DMS79 treated with DMSO at 0.1 percent for 48 hours (cell line): ENCODE measurements at regions not wholly inside any gene's neighbourhood (a gene's known extent, or its start where the extent isn't known, plus 50 kb on each side); places are given as distances from the start of the nearest gene placed in this dataset.
"Not testable (repeated sequence)": the region's sequence is repeated elsewhere in the genome, so short reads cannot be mapped to it uniquely, and the experiment has no call there.

Source experiments
- DNase-seq: peaks from one replicate; lab custom pipeline; 2025; lab: John Stamatoyannopoulos, UW

- no peak for DNase-seq
Measured at GRCh38 chr4:165774326-165774725, 98.7 kb upstream of the TLL1 start.

GRCh38 chr4:165779950-165780670, 92.9 kb upstream of the TLL1 start:
- DNase-seq: no peak

- DNase-seq: no peak
Measured at GRCh38 chr4:165780735-165781134, 92.3 kb upstream of the TLL1 start.

GRCh38 chr4:165782623-165783022, 90.4 kb upstream of the TLL1 start:
- no peak for DNase-seq

- no peak for DNase-seq
Measured at GRCh38 chr4:165783626-165784025, 89.4 kb upstream of the TLL1 start.

GRCh38 chr4:165784672-165785071, 88.4 kb upstream of the TLL1 start:
- DNase-seq: no peak

- no peak for DNase-seq
Measured at GRCh38 chr4:165785337-165785736, 87.7 kb upstream of the TLL1 start.

- no peak for DNase-seq
Measured at GRCh38 chr4:165787516-165788274, 85.3 kb upstream of the TLL1 start.

- no peak for DNase-seq
Measured at GRCh38 chr4:165788686-165789463, 84.2 kb upstream of the TLL1 start.

- no peak for DNase-seq
Measured at GRCh38 chr4:165793236-165793635, 79.8 kb upstream of the TLL1 start.

GRCh38 chr4:165794834-165795233, 78.2 kb upstream of the TLL1 start:
- DNase-seq: no peak

GRCh38 chr4:165799384-165799815, 73.6 kb upstream of the TLL1 start:
- DNase-seq: no peak

GRCh38 chr4:165802452-165802851, 70.6 kb upstream of the TLL1 start:
- DNase-seq: no peak

- no peak for DNase-seq
Measured at GRCh38 chr4:165803005-165803404, 70.0 kb upstream of the TLL1 start.

- no peak for DNase-seq
Measured at GRCh38 chr4:165805406-165805805, 67.6 kb upstream of the TLL1 start.

- no peak for DNase-seq
Measured at GRCh38 chr4:165806613-165807012, 66.4 kb upstream of the TLL1 start.

GRCh38 chr4:165810726-165811125, 62.3 kb upstream of the TLL1 start:
- DNase-seq: no peak

GRCh38 chr4:165813606-165814005, 59.4 kb upstream of the TLL1 start:
- DNase-seq: no peak

GRCh38 chr4:165814256-165815020, 58.6 kb upstream of the TLL1 start:
- DNase-seq: no peak

- not testable (repeated sequence) for DNase-seq
Measured at GRCh38 chr4:165819126-165819525, 53.9 kb upstream of the TLL1 start.
